Erythroblast (primary cell): ENCODE measurements at regions not wholly inside any gene's neighbourhood (a gene's known extent, or its start where the extent isn't known, plus 50 kb on each side); places are given as distances from the start of the nearest gene placed in this dataset.

ENCODE experiments used
- GATA1 ChIP-seq: IDR thresholded peaks from 2 replicates; pipeline ENCODE4 v1.6.1; 2011; ENCODE audit warnings: low read depth, mild to moderate bottlenecking, control low read depth, low read length, moderate library complexity
- POLR2A ChIP-seq: IDR thresholded peaks from 2 replicates; pipeline ENCODE4 v1.6.1; 2011; ENCODE audit warnings: mild to moderate bottlenecking, low read length

DNA sequence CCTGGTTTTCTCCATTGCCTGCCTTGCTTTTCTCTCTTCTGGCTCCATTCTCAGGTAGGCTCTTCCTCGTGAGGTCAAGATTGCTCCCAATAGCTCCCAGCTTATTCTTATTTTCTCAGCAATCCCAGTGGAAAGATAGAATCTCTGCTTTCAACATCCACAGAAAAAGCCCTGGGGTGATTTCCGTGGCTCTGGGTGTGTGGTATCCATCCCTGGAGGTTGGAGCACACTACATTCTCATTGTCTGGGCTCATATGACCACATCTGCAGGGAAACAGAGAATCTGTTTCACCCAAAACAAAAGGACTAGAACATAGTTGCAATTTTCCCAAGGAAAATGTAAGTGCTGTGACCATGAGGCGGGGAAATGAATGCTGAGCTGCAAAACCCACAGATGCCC is 236.0 kb downstream of the TENT4A start:
- TF ChIP-seq POLR2A = no peak
- TF ChIP-seq GATA1 = no peak
